Esophagus squamous epithelium (tissue), 4 donors: ENCODE measurements at regions not wholly inside any gene's neighbourhood (a gene's known extent, or its start where the extent isn't known, plus 50 kb on each side); places are given as distances from the start of the nearest gene placed in this dataset.

Experiments used
- POLR2A ChIP-seq, 4 donors: fragments of 450-650 bp; IDR thresholded peaks; one replicate each; pipeline ENCODE4 v1.6.1; 2017; ENCODE audit warnings: antibody characterized with exemption in 4 of 4, mild to moderate bottlenecking in 4 of 4, moderate library complexity in 3 of 4
- TF ChIP-seq, protein P1 (sequence below), 6 experiments: fragments of 450-650 bp in 4 of 6; fragments of 200-600 bp in 2 of 6; sonication (generic) in 2 of 6; IDR thresholded peaks; one replicate each; pipeline ENCODE4 v1.5.1; 2016 to 2019; ENCODE audit warnings: antibody characterized with exemption in 6 of 6, mild to moderate bottlenecking in 4 of 6, moderate library complexity in 4 of 6

DNA sequence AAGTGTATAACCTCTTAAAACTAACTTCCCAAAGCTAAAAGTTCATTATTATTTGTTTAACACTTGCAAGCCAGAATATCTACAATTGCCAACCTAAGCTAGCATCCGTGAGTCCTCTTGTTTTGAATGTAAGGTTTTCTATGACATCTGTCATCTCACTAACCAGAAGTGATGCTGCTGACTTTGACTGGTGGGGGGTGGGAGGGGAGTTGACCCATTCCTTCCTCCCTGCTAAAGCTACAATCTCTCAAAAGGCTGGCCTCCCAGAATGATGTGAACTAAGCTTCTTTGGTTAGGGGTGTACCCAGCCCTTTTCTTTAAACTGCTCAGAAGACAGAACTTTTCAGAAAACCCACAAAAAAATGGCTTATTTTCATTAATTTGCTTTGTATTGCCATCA lies 280.6 kb downstream of the ZEB2 start:
- TF ChIP-seq, protein P1, sequence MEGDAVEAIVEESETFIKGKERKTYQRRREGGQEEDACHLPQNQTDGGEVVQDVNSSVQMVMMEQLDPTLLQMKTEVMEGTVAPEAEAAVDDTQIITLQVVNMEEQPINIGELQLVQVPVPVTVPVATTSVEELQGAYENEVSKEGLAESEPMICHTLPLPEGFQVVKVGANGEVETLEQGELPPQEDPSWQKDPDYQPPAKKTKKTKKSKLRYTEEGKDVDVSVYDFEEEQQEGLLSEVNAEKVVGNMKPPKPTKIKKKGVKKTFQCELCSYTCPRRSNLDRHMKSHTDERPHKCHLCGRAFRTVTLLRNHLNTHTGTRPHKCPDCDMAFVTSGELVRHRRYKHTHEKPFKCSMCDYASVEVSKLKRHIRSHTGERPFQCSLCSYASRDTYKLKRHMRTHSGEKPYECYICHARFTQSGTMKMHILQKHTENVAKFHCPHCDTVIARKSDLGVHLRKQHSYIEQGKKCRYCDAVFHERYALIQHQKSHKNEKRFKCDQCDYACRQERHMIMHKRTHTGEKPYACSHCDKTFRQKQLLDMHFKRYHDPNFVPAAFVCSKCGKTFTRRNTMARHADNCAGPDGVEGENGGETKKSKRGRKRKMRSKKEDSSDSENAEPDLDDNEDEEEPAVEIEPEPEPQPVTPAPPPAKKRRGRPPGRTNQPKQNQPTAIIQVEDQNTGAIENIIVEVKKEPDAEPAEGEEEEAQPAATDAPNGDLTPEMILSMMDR (IDR thresholded peaks at IDR 0.05), result no peak
- TF ChIP-seq POLR2A (IDR thresholded peaks at IDR 0.05), result no peak
